ENCODE measurements at regions not wholly inside any gene's neighbourhood (a gene's known extent, or its start where the extent isn't known, plus 50 kb on each side); places are given as distances from the start of the nearest gene placed in this dataset.

GRCh38 chr1:10899490-10900250 is 103.2 kb upstream of the CASZ1 start:
- H3K36me3 Mint-ChIP-seq, result no peaks in the 10 kb centered on the region
- ATAC-seq (ENCODE audit: low read depth in 2 of 2), result no peak
- H3K4me3 Mint-ChIP-seq, result no peak overlapping the region

DNA sequence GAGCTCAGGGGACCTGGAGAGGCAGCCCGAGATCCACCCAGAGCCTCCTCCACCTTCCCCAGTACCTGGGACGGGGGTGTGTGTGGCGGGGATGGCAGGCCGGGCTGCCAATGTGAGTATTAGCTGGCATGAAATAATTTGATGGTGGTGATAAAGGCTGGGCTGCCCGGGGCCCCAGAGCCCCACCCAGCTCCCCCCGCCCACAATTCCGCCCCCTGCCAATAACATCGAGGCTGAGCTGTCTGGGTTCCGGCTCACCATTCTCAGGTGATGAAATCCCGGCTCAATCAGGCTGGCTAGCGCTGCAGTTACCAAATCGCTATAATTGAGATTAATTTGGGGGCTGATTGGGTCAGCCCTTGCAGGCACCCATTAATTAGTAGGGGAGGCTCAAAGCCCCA is 103.8 kb upstream of the CASZ1 start:
- peaks cover 19% of the 10 kb centered on the region for H3K27me3 Mint-ChIP-seq
- Histone ChIP-seq H3K27me3 (ENCODE audit: control insufficient read depth, insufficient read depth, low read length) (no peaks in the 10 kb centered on the region), H3K36me3 (ENCODE audit: control insufficient read depth, insufficient read depth, low read length) (no peaks in the 10 kb centered on the region), H3K27ac (ENCODE audit: insufficient read depth, low read length, poor library complexity, severe bottlenecking) (no peak overlapping the region), H3K4me3 (ENCODE audit: low read depth, low read length) (no peak overlapping the region), H3K4me1 (ENCODE audit: control insufficient read depth, insufficient read depth, low read length, poor library complexity, severe bottlenecking) (peaks cover 11% of the 10 kb centered on the region), H3K9me3 (ENCODE audit: control insufficient read depth in 2 of 2, low read length in 2 of 2) (no peaks in the 10 kb centered on the region)
- H3K4me1 Mint-ChIP-seq, result peaks cover 0 to 19% (median 2%) of the 10 kb centered on the region in 4 donors
- H3K4me3 Mint-ChIP-seq, result no peak overlapping the region
- DNase-seq, result no peak
- H3K27ac Mint-ChIP-seq, result no peak overlapping the region
- no peaks in the 10 kb centered on the region for H3K36me3 Mint-ChIP-seq
- no peak for ATAC-seq (ENCODE audit: low read depth in 2 of 2)
- no peaks in the 10 kb centered on the region for H3K9me3 Mint-ChIP-seq

More at GRCh38 chr1:10899490-10900250, 103.2 kb upstream of the CASZ1 start:
- H3K27me3 Mint-ChIP-seq, result peaks cover 19% of the 10 kb centered on the region
- peaks cover 0 to 15% (median 2%) of the 10 kb centered on the region in 4 donors for H3K4me1 Mint-ChIP-seq
- H3K4me1 ChIP-seq (ENCODE audit: control insufficient read depth, insufficient read depth, low read length, poor library complexity, severe bottlenecking), result peaks cover 7% of the 10 kb centered on the region
- DNase-seq, result no peak
- no peak overlapping the region for H3K27ac ChIP-seq (ENCODE audit: insufficient read depth, low read length, poor library complexity, severe bottlenecking)
- no peaks in the 10 kb centered on the region for H3K27me3 ChIP-seq (ENCODE audit: control insufficient read depth, insufficient read depth, low read length)
- no peaks in the 10 kb centered on the region for H3K9me3 Mint-ChIP-seq
- no peak overlapping the region for H3K4me3 ChIP-seq (ENCODE audit: low read depth, low read length)
- H3K9me3 ChIP-seq (ENCODE audit: control insufficient read depth in 2 of 2, low read length in 2 of 2), result no peaks in the 10 kb centered on the region
- H3K27ac Mint-ChIP-seq, result no peak overlapping the region
- H3K36me3 ChIP-seq (ENCODE audit: control insufficient read depth, insufficient read depth, low read length), result no peaks in the 10 kb centered on the region

DNA sequence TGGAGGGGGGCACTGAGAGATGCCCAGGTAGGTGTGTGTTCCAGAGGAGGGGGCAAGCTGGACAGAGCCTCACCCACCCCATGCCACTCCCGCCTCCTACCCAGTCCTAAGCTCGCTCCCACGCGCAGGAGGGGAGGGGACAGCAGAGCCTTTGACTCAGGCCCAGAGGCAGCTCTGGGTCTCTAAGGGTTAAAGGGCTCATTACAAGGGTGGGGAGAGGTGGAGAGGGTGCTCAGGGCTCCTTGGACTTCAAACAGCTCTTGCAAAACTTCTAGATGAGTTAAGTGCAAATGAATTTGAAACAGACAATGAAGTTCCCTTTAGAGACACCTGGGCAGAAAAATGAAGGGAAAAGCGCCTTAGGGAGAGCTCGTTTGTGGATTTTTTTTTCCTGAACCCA is 104.2 kb upstream of the CASZ1 start:
- no peaks in the 10 kb centered on the region for H3K9me3 Mint-ChIP-seq
- Histone ChIP-seq H3K4me1 (ENCODE audit: control insufficient read depth, insufficient read depth, low read length, poor library complexity, severe bottlenecking) (peaks cover 16% of the 10 kb centered on the region), H3K27ac (ENCODE audit: insufficient read depth, low read length, poor library complexity, severe bottlenecking) (no peak overlapping the region), H3K9me3 (ENCODE audit: control insufficient read depth in 2 of 2, low read length in 2 of 2) (no peaks in the 10 kb centered on the region), H3K27me3 (ENCODE audit: control insufficient read depth, insufficient read depth, low read length) (no peaks in the 10 kb centered on the region), H3K4me3 (ENCODE audit: low read depth, low read length) (no peak overlapping the region), H3K36me3 (ENCODE audit: control insufficient read depth, insufficient read depth, low read length) (no peaks in the 10 kb centered on the region)
- peaks cover 19% of the 10 kb centered on the region for H3K27me3 Mint-ChIP-seq
- no peak overlapping the region for H3K27ac Mint-ChIP-seq
- ATAC-seq (ENCODE audit: low read depth in 2 of 2) (no peak), DNase-seq (no peak)
- H3K36me3 Mint-ChIP-seq, result no peaks in the 10 kb centered on the region
- peaks cover 0 to 22% (median 2%) of the 10 kb centered on the region in 4 donors for H3K4me1 Mint-ChIP-seq
- no peak overlapping the region for H3K4me3 Mint-ChIP-seq

DNA sequence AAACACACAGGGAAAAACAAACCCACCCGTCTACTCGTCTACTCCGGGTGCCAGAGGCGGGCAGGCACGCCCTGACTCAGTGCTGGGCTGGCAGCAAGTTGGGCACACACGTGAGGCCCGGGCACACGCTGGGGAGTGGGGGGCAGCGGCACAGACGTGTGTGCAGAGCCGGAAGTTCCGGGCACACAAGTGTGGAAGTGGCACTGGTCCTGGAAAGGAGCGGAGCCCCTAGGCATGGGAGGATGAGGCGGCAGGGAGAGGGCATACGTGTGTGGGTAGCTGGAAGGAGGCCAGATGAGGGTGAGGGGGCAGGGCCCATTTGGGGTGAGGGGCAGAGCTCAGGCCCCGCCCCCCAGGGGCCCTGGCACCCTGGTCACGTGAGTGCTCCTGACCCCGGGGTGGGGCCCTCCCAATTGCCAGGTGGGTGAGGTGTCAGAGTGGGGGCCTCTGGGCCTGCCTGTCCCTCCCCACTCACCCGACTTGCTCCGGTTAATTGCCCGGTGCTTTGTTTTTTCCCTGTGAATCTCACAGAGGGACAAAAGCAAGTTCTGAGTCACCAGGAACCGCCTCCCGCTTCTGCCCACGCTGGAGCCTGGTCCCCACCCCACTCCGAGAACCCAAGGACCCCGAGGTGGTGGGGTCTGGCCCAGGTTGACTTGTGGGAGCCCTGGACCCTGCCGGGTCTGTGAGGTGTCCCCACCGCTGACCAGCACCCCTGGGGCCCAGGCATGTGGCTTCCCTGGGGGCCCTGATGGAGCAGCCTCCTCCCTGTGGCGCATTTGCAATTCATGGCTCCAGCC is 104.8 kb upstream of the CASZ1 start:
- peaks cover 19% of the 10 kb centered on the region for H3K27me3 Mint-ChIP-seq
- Histone ChIP-seq H3K4me1 (ENCODE audit: control insufficient read depth, insufficient read depth, low read length, poor library complexity, severe bottlenecking) (peaks cover 19% of the 10 kb centered on the region), H3K27me3 (ENCODE audit: control insufficient read depth, insufficient read depth, low read length) (no peaks in the 10 kb centered on the region), H3K27ac (ENCODE audit: insufficient read depth, low read length, poor library complexity, severe bottlenecking) (no peak overlapping the region), H3K9me3 (ENCODE audit: control insufficient read depth in 2 of 2, low read length in 2 of 2) (no peaks in the 10 kb centered on the region), H3K4me3 (ENCODE audit: low read depth, low read length) (no peak overlapping the region), H3K36me3 (ENCODE audit: control insufficient read depth, insufficient read depth, low read length) (no peaks in the 10 kb centered on the region)
- ATAC-seq (ENCODE audit: low read depth in 2 of 2), result no peak
- no peak for DNase-seq
- H3K36me3 Mint-ChIP-seq, result no peaks in the 10 kb centered on the region
- H3K4me1 Mint-ChIP-seq, result peaks cover 0 to 24% (median 2%) of the 10 kb centered on the region in 4 donors
- no peak overlapping the region for H3K27ac Mint-ChIP-seq
- H3K9me3 Mint-ChIP-seq, result no peaks in the 10 kb centered on the region
- no peak overlapping the region for H3K4me3 Mint-ChIP-seq

GRCh38 chr1:10901891-10902805 is 105.7 kb upstream of the CASZ1 start:
- H3K4me3 Mint-ChIP-seq, result no peak overlapping the region
- no peak for DNase-seq
- Histone ChIP-seq H3K27me3 (ENCODE audit: control insufficient read depth, insufficient read depth, low read length) (no peaks in the 10 kb centered on the region), H3K4me1 (ENCODE audit: control insufficient read depth, insufficient read depth, low read length, poor library complexity, severe bottlenecking) (peaks cover 19% of the 10 kb centered on the region), H3K27ac (ENCODE audit: insufficient read depth, low read length, poor library complexity, severe bottlenecking) (no peak overlapping the region), H3K9me3 (ENCODE audit: control insufficient read depth in 2 of 2, low read length in 2 of 2) (no peaks in the 10 kb centered on the region), H3K4me3 (ENCODE audit: low read depth, low read length) (no peak overlapping the region), H3K36me3 (ENCODE audit: control insufficient read depth, insufficient read depth, low read length) (no peaks in the 10 kb centered on the region)
- ATAC-seq (ENCODE audit: low read depth in 2 of 2), result no peak
- H3K36me3 Mint-ChIP-seq, result no peaks in the 10 kb centered on the region
- H3K27ac Mint-ChIP-seq, result peak overlapping the region in 1 of 3 donors; percentile 40
- H3K27me3 Mint-ChIP-seq, result peaks cover 19% of the 10 kb centered on the region
- no peaks in the 10 kb centered on the region for H3K9me3 Mint-ChIP-seq
- peaks cover 0 to 31% (median 2%) of the 10 kb centered on the region in 4 donors for H3K4me1 Mint-ChIP-seq

DNA sequence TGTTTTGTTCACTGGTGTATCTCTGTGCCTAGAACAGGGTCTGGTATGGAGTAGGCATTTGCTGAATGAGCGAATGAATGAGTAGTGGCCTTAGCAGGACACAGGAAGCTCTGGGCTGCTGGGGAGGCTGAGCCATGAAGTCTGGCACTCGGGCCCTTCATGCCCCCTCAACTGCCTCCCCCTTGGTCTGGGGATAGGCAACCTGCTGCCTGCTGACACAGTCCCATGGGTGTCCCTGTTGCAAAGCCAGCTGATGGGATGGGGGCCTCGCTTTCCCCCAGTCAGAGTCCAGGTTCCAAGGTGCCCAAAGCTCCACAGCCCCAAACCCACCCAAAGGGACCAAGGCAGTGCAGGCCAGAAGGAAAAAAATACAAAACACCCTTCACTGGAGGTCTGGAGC is 107.0 kb upstream of the CASZ1 start:
- Histone ChIP-seq H3K36me3 (ENCODE audit: control insufficient read depth, insufficient read depth, low read length) (no peaks in the 10 kb centered on the region), H3K27ac (ENCODE audit: insufficient read depth, low read length, poor library complexity, severe bottlenecking) (no peak overlapping the region), H3K27me3 (ENCODE audit: control insufficient read depth, insufficient read depth, low read length) (no peaks in the 10 kb centered on the region), H3K9me3 (ENCODE audit: control insufficient read depth in 2 of 2, low read length in 2 of 2) (no peaks in the 10 kb centered on the region), H3K4me1 (ENCODE audit: control insufficient read depth, insufficient read depth, low read length, poor library complexity, severe bottlenecking) (peaks cover 19% of the 10 kb centered on the region), H3K4me3 (ENCODE audit: low read depth, low read length) (no peak overlapping the region)
- no peak for ATAC-seq (ENCODE audit: low read depth in 2 of 2)
- Mint-ChIP-seq H3K4me3 (no peak overlapping the region), H3K4me1 (peaks cover 0 to 31% (median 2%) of the 10 kb centered on the region in 4 donors), H3K27me3 (peaks cover 15% of the 10 kb centered on the region), H3K9me3 (no peaks in the 10 kb centered on the region), H3K27ac (peak overlapping the region in 1 of 3 donors; percentile 77), H3K36me3 (no peaks in the 10 kb centered on the region)
- DNase-seq, result no peak

DNA sequence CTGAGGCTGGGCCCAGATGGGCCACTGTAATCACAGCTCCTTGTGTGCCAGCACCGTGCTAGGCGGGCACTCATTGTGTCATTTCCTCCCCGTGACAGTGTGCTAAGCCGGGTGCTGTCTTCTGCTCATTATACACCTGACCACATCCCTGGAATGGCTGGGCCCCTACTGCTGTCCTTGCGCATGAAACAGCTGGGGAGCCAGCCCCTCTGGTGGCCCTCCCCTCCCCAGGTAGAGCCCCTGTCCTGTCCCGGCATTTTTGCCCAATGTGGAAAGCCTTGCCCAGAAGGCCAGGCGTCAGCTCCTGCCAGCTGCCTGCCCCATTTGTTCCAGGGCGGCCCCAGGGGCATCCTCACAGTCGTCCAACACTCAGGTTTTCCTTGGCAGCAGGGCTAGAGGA is 107.4 kb upstream of the CASZ1 start:
- no peak overlapping the region for H3K4me3 ChIP-seq (ENCODE audit: low read depth, low read length)
- Mint-ChIP-seq H3K27ac (peak overlapping the region in 1 of 3 donors; percentile 77), H3K4me1 (peaks cover 0 to 31% (median 2%) of the 10 kb centered on the region in 4 donors), H3K9me3 (no peaks in the 10 kb centered on the region), H3K27me3 (peaks cover 15% of the 10 kb centered on the region), H3K36me3 (no peaks in the 10 kb centered on the region), H3K4me3 (no peak overlapping the region)
- peaks cover 19% of the 10 kb centered on the region for H3K4me1 ChIP-seq (ENCODE audit: control insufficient read depth, insufficient read depth, low read length, poor library complexity, severe bottlenecking)
- H3K27me3 ChIP-seq (ENCODE audit: control insufficient read depth, insufficient read depth, low read length), result no peaks in the 10 kb centered on the region
- H3K27ac ChIP-seq (ENCODE audit: insufficient read depth, low read length, poor library complexity, severe bottlenecking), result no peak overlapping the region
- ATAC-seq (ENCODE audit: low read depth in 2 of 2) (peak; percentile 48 to 60), DNase-seq (peak in 2 of 3 donors; percentile 18 to 21)
- H3K9me3 ChIP-seq (ENCODE audit: control insufficient read depth in 2 of 2, low read length in 2 of 2), result no peaks in the 10 kb centered on the region
- H3K36me3 ChIP-seq (ENCODE audit: control insufficient read depth, insufficient read depth, low read length), result no peaks in the 10 kb centered on the region
